T-helper 2 cell treated with Interferon-gamma antibody and Interleukin-4, amounts not matched to agents 5 μg/mL and 100 μg/mL, for 36 hours (primary cell): ENCODE measurements at regions not wholly inside any gene's neighbourhood (a gene's known extent, or its start where the extent isn't known, plus 50 kb on each side); places are given as distances from the start of the nearest gene placed in this dataset.
"Not testable (repeated sequence)": the region's sequence is repeated elsewhere in the genome, so short reads cannot be mapped to it uniquely, and the experiment has no call there.

Experiments
- DNase-seq: peaks from one replicate; pipeline ENCODE4 v3.0.0; 2021; ENCODE audit warnings: low spot score
- H3K27ac Mint-ChIP-seq: one replicate; pipeline ENCODE4 v1.8.0; 2021; ENCODE audit warnings: mild to moderate bottlenecking, mixed read lengths
- H3K27me3 Mint-ChIP-seq: one replicate; pipeline ENCODE4 v1.8.0; 2021; ENCODE audit warnings: low read depth, mixed read lengths
- H3K36me3 Mint-ChIP-seq: one replicate; pipeline ENCODE4 v1.8.0; 2021; ENCODE audit warnings: low read depth, mixed read lengths
- H3K4me1 Mint-ChIP-seq: one replicate; pipeline ENCODE4 v1.8.0; 2021; ENCODE audit warnings: low read depth, mixed read lengths
- H3K4me3 Mint-ChIP-seq: one replicate; pipeline ENCODE4 v1.8.0; 2022; ENCODE audit warnings: mild to moderate bottlenecking, moderate library complexity, mixed read lengths
- H3K9me3 Mint-ChIP-seq: one replicate; pipeline ENCODE4 v1.8.0; 2021; ENCODE audit warnings: mixed read lengths

GRCh38 chr7:85705076-85705475 is 518.2 kb upstream of the SEMA3D start:
- Mint-ChIP-seq H3K4me3 (no peak overlapping the region), H3K27ac (no peak overlapping the region), H3K4me1 (no peaks in the 10 kb centered on the region), H3K27me3 (no peaks in the 10 kb centered on the region), H3K36me3 (no peaks in the 10 kb centered on the region), H3K9me3 (no peaks in the 10 kb centered on the region)
- no peak for DNase-seq

- no peaks in the 10 kb centered on the region for H3K9me3 Mint-ChIP-seq
- no peaks in the 10 kb centered on the region for H3K27me3 Mint-ChIP-seq
- no peak overlapping the region for H3K27ac Mint-ChIP-seq
- no peaks in the 10 kb centered on the region for H3K36me3 Mint-ChIP-seq
- no peaks in the 10 kb centered on the region for H3K4me1 Mint-ChIP-seq
- no peak overlapping the region for H3K4me3 Mint-ChIP-seq
- DNase-seq = no peak
These were observed 516.6 kb upstream of the SEMA3D start for GRCh38 chr7:85703251-85704010.

GRCh38 chr7:85702348-85702747 is 515.5 kb upstream of the SEMA3D start:
- H3K4me3 Mint-ChIP-seq = no peak overlapping the region
- H3K9me3 Mint-ChIP-seq = no peaks in the 10 kb centered on the region
- no peak overlapping the region for H3K27ac Mint-ChIP-seq
- no peak for DNase-seq
- no peaks in the 10 kb centered on the region for H3K4me1 Mint-ChIP-seq
- H3K36me3 Mint-ChIP-seq = no peaks in the 10 kb centered on the region
- no peaks in the 10 kb centered on the region for H3K27me3 Mint-ChIP-seq

GRCh38 chr7:85699482-85699881 is 512.6 kb upstream of the SEMA3D start:
- Mint-ChIP-seq H3K9me3 (no peaks in the 10 kb centered on the region), H3K27ac (no peak overlapping the region), H3K36me3 (no peaks in the 10 kb centered on the region), H3K27me3 (no peaks in the 10 kb centered on the region), H3K4me1 (no peaks in the 10 kb centered on the region), H3K4me3 (no peak overlapping the region)
- no peak for DNase-seq

GRCh38 chr7:85695533-85695932 is 508.7 kb upstream of the SEMA3D start:
- no peaks in the 10 kb centered on the region for H3K36me3 Mint-ChIP-seq
- no peak overlapping the region for H3K27ac Mint-ChIP-seq
- no peaks in the 10 kb centered on the region for H3K4me1 Mint-ChIP-seq
- DNase-seq = no peak
- no peaks in the 10 kb centered on the region for H3K27me3 Mint-ChIP-seq
- no peak overlapping the region for H3K4me3 Mint-ChIP-seq
- H3K9me3 Mint-ChIP-seq = no peaks in the 10 kb centered on the region

- no peak overlapping the region for H3K27ac Mint-ChIP-seq
- no peaks in the 10 kb centered on the region for H3K4me1 Mint-ChIP-seq
- no peak for DNase-seq
- no peaks in the 10 kb centered on the region for H3K36me3 Mint-ChIP-seq
- no peaks in the 10 kb centered on the region for H3K9me3 Mint-ChIP-seq
- H3K4me3 Mint-ChIP-seq = no peak overlapping the region
- H3K27me3 Mint-ChIP-seq = no peaks in the 10 kb centered on the region
These were observed 508.2 kb upstream of the SEMA3D start for GRCh38 chr7:85695041-85695440.

GRCh38 chr7:85693326-85693725 is 506.5 kb upstream of the SEMA3D start:
- no peaks in the 10 kb centered on the region for H3K4me1 Mint-ChIP-seq
- no peaks in the 10 kb centered on the region for H3K9me3 Mint-ChIP-seq
- DNase-seq = no peak
- no peak overlapping the region for H3K27ac Mint-ChIP-seq
- no peaks in the 10 kb centered on the region for H3K36me3 Mint-ChIP-seq
- no peaks in the 10 kb centered on the region for H3K27me3 Mint-ChIP-seq
- H3K4me3 Mint-ChIP-seq = no peak overlapping the region

GRCh38 chr7:85688712-85689111 is 501.9 kb upstream of the SEMA3D start:
- Mint-ChIP-seq H3K36me3 (no peaks in the 10 kb centered on the region), H3K27me3 (no peaks in the 10 kb centered on the region), H3K4me1 (no peaks in the 10 kb centered on the region), H3K9me3 (peaks cover 4% of the 10 kb centered on the region), H3K4me3 (no peak overlapping the region), H3K27ac (no peak overlapping the region)
- DNase-seq = no peak

- Mint-ChIP-seq H3K4me3 (no peak overlapping the region), H3K27me3 (no peaks in the 10 kb centered on the region), H3K27ac (no peak overlapping the region), H3K4me1 (no peaks in the 10 kb centered on the region), H3K36me3 (no peaks in the 10 kb centered on the region), H3K9me3 (peaks cover 4% of the 10 kb centered on the region)
- no peak for DNase-seq
These were observed 499.7 kb upstream of the SEMA3D start for GRCh38 chr7:85686401-85687181.

GRCh38 chr7:85685901-85686300 is 499.0 kb upstream of the SEMA3D start:
- peaks cover 4% of the 10 kb centered on the region for H3K9me3 Mint-ChIP-seq

GRCh38 chr7:85682833-85683620 is 496.2 kb upstream of the SEMA3D start:
- peaks cover 7% of the 10 kb centered on the region for H3K9me3 Mint-ChIP-seq
- no peaks in the 10 kb centered on the region for H3K27me3 Mint-ChIP-seq
- DNase-seq = no peak
- no peak overlapping the region for H3K4me3 Mint-ChIP-seq
- H3K4me1 Mint-ChIP-seq = no peaks in the 10 kb centered on the region
- H3K36me3 Mint-ChIP-seq = no peaks in the 10 kb centered on the region
- H3K27ac Mint-ChIP-seq = no peak overlapping the region

More at GRCh38 chr7:85685901-85686300, 499.0 kb upstream of the SEMA3D start:
- Mint-ChIP-seq H3K27ac (no peak overlapping the region), H3K27me3 (no peaks in the 10 kb centered on the region), H3K4me3 (no peak overlapping the region), H3K36me3 (no peaks in the 10 kb centered on the region), H3K4me1 (no peaks in the 10 kb centered on the region)
- no peak for DNase-seq

- H3K36me3 Mint-ChIP-seq = no peaks in the 10 kb centered on the region
- DNase-seq = no peak
- peaks cover 12% of the 10 kb centered on the region for H3K9me3 Mint-ChIP-seq
- H3K27ac Mint-ChIP-seq = no peak overlapping the region
- no peaks in the 10 kb centered on the region for H3K4me1 Mint-ChIP-seq
- H3K4me3 Mint-ChIP-seq = no peak overlapping the region
- no peaks in the 10 kb centered on the region for H3K27me3 Mint-ChIP-seq
These were observed 494.4 kb upstream of the SEMA3D start for GRCh38 chr7:85681241-85681640.

- not testable (repeated sequence) for DNase-seq, H3K27ac Mint-ChIP-seq, H3K36me3 Mint-ChIP-seq, H3K4me3 Mint-ChIP-seq, H3K4me1 Mint-ChIP-seq, H3K27me3 Mint-ChIP-seq
- H3K9me3 Mint-ChIP-seq = peaks cover 12% of the 10 kb centered on the region
These were observed 488.2 kb upstream of the SEMA3D start for GRCh38 chr7:85675093-85675492.

GRCh38 chr7:85673876-85674275 is 487.0 kb upstream of the SEMA3D start:
- Mint-ChIP-seq H3K4me3 (no peak overlapping the region), H3K27me3 (no peaks in the 10 kb centered on the region), H3K36me3 (no peaks in the 10 kb centered on the region), H3K27ac (no peak overlapping the region), H3K4me1 (no peaks in the 10 kb centered on the region), H3K9me3 (peaks cover 8% of the 10 kb centered on the region)
- DNase-seq = no peak
